Stimulated activated CD8-positive, alpha-beta memory T cell treated with anti-CD3 and anti-CD28 coated beads, Interleukin-4, amount 100 ng/mL, for 48 hours (primary cell): ENCODE measurements at regions not wholly inside any gene's neighbourhood (a gene's known extent, or its start where the extent isn't known, plus 50 kb on each side); places are given as distances from the start of the nearest gene placed in this dataset.

Experiments
- DNase-seq: peaks from one replicate; pipeline ENCODE4 v3.0.0-alpha.2; 2020

- no peak for DNase-seq
Observed at GRCh38 chr10:89829262-89829886, 128.0 kb downstream of the KIF20B start.

GRCh38 chr10:89829887-89830269 lies 128.5 kb downstream of the KIF20B start:
- DNase-seq: no peak

GRCh38 chr10:89830624-89831023 lies 129.2 kb downstream of the KIF20B start:
- no peak for DNase-seq

DNA sequence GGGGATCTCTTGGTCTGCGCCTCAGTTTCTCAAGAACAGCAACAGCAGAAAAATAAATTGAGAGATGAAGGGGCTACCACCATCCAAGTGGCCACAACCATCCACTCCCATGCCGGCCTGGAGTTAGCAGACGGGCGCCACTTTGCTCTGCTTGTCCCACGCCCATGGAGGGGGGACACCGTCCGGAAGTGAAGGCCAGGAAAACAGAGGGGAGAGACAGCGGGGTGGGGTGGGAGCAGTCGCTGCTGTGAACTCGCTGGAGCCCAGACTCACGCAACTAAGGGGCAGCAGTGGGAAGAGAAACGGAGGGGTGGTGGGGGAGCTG lies 135.4 kb downstream of the KIF20B start:
- DNase-seq: no peak

GRCh38 chr10:89837165-89838043 lies 136.0 kb downstream of the KIF20B start:
- peak; percentile 57 for DNase-seq

DNA sequence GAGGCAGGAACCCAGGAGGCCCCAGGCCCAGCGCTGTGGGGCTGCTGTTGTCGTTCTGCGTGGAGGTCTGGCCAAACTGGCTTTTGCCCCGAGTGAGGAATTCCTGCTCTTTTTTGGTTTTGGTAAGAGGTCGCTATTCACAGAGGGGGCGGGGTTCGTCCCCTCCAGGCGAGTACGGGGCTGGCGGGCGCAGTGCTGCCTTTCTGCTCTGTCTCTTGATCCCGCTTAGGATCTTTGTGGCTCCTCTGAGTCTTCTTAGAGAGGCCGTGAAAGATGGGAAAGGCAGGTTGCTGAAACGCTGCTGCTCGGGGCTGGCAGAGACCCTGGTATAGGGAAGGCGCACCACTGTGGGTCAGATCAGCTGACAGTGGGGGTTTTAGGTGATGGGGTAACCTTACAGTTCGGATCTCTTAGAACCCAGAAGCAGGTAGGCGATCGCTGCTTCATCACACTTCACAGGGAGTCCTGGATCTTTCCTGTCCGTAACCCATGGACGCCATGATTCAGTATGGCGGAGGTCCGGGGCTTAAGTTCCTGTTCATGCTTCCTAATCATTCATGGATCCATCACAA lies 136.7 kb downstream of the KIF20B start:
- DNase-seq: no peak

- DNase-seq: no peak
Observed at GRCh38 chr10:89845541-89846280, 144.3 kb downstream of the KIF20B start.

DNA sequence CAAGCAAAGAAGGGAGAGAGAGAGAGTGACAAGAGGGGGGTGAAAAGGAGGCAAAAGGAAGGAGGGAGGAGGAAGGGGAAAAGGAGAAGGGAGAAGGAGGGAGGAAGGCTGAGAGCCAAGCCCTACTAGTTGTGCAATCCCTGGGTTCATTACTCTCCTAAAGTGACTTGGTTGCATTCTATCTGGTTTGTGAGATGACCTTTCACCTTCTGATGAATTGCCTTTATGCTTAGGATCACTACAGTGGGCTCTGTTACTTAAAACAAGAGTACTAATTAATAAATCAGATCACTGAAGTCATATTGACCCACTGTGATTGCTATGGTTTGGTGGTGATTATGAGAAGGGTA lies 144.9 kb downstream of the KIF20B start:
- no peak for DNase-seq

DNA sequence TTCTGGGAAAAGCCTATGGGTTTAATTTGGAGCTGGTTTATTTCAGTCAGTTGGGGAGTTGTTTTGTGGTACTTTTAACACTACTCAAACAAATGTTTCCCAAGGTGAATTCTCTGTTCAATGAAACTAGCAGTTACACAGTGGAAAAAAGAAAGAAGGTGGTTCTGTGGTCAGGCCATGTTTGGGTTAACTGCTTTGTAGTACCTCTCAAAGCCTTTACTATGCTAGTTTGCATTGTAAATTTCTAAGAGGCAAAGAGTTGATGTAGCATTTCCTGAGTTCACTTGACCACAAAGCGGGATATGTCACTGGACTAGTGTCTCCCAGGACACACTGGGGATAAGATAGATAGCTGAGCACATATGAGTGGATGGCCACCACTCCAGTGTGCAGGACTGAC lies 145.4 kb downstream of the KIF20B start:
- no peak for DNase-seq

GRCh38 chr10:89852872-89853271 lies 151.5 kb downstream of the KIF20B start:
- DNase-seq: no peak

- DNase-seq: no peak
Observed at GRCh38 chr10:89853781-89854191, 152.4 kb downstream of the KIF20B start.

GRCh38 chr10:89857431-89858042 lies 156.1 kb downstream of the KIF20B start:
- DNase-seq: no peak

DNA sequence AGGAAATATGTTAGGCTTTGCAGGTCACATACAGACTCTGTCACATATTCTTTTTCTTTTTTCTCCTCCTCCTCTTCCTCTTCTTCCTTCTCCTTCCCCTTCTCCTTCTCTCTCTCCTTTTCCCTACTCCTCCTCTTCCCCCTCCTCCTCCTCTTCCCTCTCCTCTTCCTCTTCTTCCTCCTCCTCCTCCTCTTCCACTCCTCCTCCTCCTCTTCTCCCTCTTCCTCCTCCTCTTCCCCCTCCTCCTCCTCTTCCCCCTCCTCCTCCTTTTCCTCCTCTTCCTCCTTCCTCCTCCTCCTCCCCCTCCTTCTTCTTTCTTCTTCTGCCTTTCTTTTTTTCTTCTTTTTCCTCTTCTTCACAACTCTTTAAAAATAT lies 159.8 kb downstream of the KIF20B start:
- DNase-seq: no peak

- peak; percentile 37 for DNase-seq
Observed at GRCh38 chr10:89861584-89862301, 160.4 kb downstream of the KIF20B start.

- no peak for DNase-seq
Observed at GRCh38 chr10:89867964-89868363, 166.6 kb downstream of the KIF20B start.

GRCh38 chr10:89869180-89869579 lies 167.8 kb downstream of the KIF20B start:
- DNase-seq: no peak

GRCh38 chr10:89869592-89870156 lies 168.3 kb downstream of the KIF20B start:
- DNase-seq: no peak

DNA sequence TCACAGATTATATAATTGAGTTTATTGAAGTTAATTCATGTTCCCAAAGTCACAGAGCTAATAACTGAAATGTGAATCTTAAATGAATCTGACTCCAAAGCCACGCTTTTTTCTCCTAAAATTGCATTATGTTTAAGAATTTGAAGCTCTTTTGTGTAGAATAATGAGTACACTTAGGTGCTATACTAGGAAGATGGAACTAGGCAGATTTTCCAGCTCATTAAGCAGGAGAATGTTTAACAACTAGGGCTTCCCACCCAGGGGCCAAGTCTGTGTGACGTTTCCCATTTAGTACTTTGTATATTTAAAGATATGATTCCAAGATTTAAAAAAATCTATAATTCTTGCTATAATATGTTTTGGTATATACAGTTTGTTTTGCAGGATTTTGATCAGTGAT lies 169.5 kb downstream of the KIF20B start:
- no peak for DNase-seq

DNA sequence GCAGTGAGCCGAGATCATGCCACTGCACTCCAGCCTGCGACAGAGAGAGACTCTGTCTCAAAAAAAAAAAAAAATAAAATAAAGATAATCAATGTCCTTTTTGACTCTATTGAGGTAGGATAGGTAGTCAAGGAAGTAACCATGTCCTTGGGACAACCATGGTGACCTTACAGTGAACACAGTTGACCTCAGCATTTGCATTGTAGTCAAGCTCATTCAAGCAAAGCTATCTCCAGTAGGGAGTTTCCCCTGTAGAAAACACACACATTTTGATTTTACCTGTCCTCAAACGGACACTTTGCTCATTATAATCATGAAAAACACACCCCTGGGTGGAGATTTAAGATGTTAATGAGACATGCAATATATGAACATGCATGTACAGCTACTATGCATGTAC lies 171.7 kb downstream of the KIF20B start:
- DNase-seq: no peak

DNA sequence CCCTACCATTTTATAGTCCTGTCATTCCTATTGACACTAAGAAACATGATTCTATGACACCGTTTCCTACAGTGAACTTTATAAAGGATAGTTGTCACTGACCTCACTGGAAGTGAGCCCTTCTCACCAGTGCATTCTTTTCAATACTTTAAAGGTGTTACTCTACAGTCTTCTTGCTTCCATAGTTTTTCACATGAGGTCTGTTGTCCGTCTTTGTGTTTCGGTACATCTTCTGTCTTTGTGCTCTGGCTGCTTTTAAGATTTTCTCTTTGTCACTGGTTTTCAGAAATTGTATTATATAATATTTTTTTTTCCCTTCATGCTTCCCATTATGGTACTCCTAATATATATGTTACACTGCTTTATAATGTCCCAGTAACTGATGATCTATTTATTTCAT lies 174.2 kb downstream of the KIF20B start:
- no peak for DNase-seq

DNA sequence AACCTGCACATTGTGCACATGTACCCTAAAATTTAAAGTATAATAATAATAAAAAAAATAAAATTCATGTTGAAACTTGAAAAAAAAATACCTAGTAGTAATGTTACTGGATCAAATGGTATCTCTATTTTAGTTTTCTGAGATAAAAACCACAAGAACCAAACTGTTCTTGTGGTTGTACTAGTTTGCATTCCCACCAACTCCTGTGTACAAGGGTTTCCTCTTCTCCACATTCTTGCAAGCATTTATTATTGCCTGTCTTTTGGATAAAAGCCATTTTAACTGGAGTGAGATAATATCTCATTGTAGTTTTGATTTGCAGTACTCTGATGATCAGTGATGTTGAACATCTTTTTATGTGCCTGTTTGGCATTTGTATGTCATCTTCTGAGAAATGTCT lies 177.7 kb downstream of the KIF20B start:
- no peak for DNase-seq

DNA sequence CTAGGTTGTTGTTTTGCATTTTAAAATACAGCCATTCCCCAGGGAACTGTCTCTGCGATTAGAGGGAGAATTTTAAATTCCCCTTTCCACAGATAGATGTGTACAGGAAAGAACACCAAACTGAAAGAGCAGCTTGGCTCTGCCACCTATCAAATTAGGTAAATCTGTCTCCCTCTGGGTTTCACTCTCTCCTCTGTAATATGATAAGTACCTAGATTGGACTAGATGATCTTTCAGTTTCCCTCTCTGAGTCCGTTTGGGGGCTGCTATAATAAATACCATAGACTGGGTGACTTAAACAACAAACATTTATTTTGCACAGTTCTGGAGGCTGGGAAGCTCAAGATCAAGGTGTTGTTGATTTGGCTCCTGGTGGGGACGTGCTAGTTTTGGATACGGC lies 186.0 kb downstream of the KIF20B start:
- DNase-seq: no peak
